DOHH2 (cell line): ENCODE measurements at regions not wholly inside any gene's neighbourhood (a gene's known extent, or its start where the extent isn't known, plus 50 kb on each side); places are given as distances from the start of the nearest gene placed in this dataset.

Source experiments
- EZH2phosphoT487 ChIP-seq: fragments of 200-600 bp; sonication (generic); IDR thresholded peaks from 2 replicates; pipeline ENCODE4 v1.6.1; 2017; ENCODE audit warnings: borderline replicate concordance, mild to moderate bottlenecking, antibody characterized with exemption, low read length, moderate library complexity, mixed read lengths
- TF ChIP-seq, protein P1 (sequence below): fragments of 200-600 bp; sonication (generic); IDR thresholded peaks from one replicate; pipeline ENCODE4 v1.5.1; 2014; ENCODE audit warnings: antibody characterized with exemption, mild to moderate bottlenecking, low read depth, low read length; ENCODE audit not compliant: poor library complexity, severe bottlenecking

DNA sequence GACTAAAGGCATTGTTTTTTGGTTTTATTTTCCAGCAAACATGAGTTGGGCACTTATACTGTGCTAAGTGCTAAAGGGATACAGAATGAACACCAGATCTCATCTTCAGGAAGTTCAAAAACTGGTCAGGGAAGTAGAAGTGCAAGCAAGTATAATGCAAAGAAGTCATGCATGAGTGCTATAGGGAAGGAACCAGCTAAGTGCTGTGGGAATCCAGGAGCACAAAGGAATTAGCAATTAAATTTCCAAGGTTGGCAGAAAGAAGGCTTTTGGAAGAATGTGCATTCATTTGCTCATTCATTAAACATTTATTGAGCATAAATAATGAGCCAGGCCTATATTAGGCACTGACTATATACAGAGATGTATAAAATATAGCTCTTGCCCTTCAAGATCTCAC lies 143.7 kb upstream of the ARHGAP42 start:
- TF ChIP-seq, protein P1, sequence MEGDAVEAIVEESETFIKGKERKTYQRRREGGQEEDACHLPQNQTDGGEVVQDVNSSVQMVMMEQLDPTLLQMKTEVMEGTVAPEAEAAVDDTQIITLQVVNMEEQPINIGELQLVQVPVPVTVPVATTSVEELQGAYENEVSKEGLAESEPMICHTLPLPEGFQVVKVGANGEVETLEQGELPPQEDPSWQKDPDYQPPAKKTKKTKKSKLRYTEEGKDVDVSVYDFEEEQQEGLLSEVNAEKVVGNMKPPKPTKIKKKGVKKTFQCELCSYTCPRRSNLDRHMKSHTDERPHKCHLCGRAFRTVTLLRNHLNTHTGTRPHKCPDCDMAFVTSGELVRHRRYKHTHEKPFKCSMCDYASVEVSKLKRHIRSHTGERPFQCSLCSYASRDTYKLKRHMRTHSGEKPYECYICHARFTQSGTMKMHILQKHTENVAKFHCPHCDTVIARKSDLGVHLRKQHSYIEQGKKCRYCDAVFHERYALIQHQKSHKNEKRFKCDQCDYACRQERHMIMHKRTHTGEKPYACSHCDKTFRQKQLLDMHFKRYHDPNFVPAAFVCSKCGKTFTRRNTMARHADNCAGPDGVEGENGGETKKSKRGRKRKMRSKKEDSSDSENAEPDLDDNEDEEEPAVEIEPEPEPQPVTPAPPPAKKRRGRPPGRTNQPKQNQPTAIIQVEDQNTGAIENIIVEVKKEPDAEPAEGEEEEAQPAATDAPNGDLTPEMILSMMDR: no peak
- no peak for TF ChIP-seq EZH2phosphoT487
